Adrenal gland (tissue), 9 donors: ENCODE measurements at regions not wholly inside any gene's neighbourhood (a gene's known extent, or its start where the extent isn't known, plus 50 kb on each side); places are given as distances from the start of the nearest gene placed in this dataset.
A peak's percentile ranks its signal among the peaks of the same experiment; 100 is the strongest.

Experiments
- DNase-seq, 7 donors: peaks; one replicate each; pipeline ENCODE4 v3.0.0-alpha.2; 2019 to 2020
- H3K27ac ChIP-seq, 5 donors: fragments of 200-600 bp; sonication (generic) in 4 of 5; 1 replicate in 3 of 5; 2 replicates in 2 of 5; pipeline versions ENCODE4 v1.5.1 to v1.8.0; 2016 to 2020; ENCODE audit warnings: mild to moderate bottlenecking in 1 of 5
- H3K27me3 ChIP-seq: fragments of 200-600 bp; 2 replicates; pipeline ENCODE4 v1.8.0; 2021
- H3K36me3 ChIP-seq, 2 donors: fragments of 200-600 bp; replicated peaks in 1 of 2; 1 replicate in 1 of 2; 2 replicates in 1 of 2; pipeline versions ENCODE4 v1.5.1 to v1.8.0; 2018 to 2022
- H3K4me1 ChIP-seq, 2 donors: fragments of 200-600 bp; replicated peaks in 1 of 2; 1 replicate in 1 of 2; 2 replicates in 1 of 2; pipeline versions ENCODE4 v1.5.1 to v1.8.0; 2018 to 2021
- H3K4me3 ChIP-seq, 4 donors: fragments of 200-600 bp; sonication (generic) in 3 of 4; one replicate each; pipeline ENCODE4 v1.5.1; 2016 to 2018
- H3K9me3 ChIP-seq, 3 donors: fragments of 200-600 bp; sonication (generic) in 1 of 3; replicated peaks in 1 of 3; 1 replicate in 2 of 3; 2 replicates in 1 of 3; pipeline versions ENCODE4 v1.5.1 to v1.8.0; 2016 to 2021
- CTCF ChIP-seq, 6 experiments: fragments of 450-650 bp in 4 of 6; fragments of 200-600 bp in 2 of 6; sonication (generic) in 1 of 6; IDR thresholded peaks; 1 replicate in 5 of 6; 2 replicates in 1 of 6; pipeline versions ENCODE4 v1.5.1 to v1.8.0; 2016 to 2021; ENCODE audit warnings: antibody characterized with exemption in 6 of 6, mild to moderate bottlenecking in 2 of 6, moderate library complexity in 1 of 6
- POLR2A ChIP-seq, 2 donors: fragments of 450-650 bp; IDR thresholded peaks; one replicate each; pipeline ENCODE4 v1.6.1; 2017; ENCODE audit warnings: antibody characterized with exemption in 2 of 2, mild to moderate bottlenecking in 2 of 2, moderate library complexity in 1 of 2
- WGBS, 4 donors: extraction: QIAGEN DNeasy Blood & Tissue Kit in 2 of 4; methylation state at CpG; one replicate each; pipeline versions ENCODE4 v1.1.5 to v1.1.7; 2013 to 2017; 5-methylcytosine and 5-hydroxymethylcytosine counted together
- intact Hi-C, 2 donors: fragments of 100-400 bp; cut with DNase I; formaldehyde crosslinking; loops; one replicate each; pipeline versions ENCODE4 v1.14.1 to v1.15.0; 2022 to 2023
- donor health status: healthy with polysubstance abuse.
- donor health status: Bipolar disorder and iron deficiency.
- donor health status: DM: yes; HTN: yes; CAD: no.
- donor health status: DM: no; HTN: no; CAD: no.
- donor health status: DM: no; HTN: no; CAD: no.

- no peaks in the 10 kb centered on the region for H3K9me3 ChIP-seq
- H3K4me3 ChIP-seq = no peak overlapping the region
- H3K27ac ChIP-seq = no peak overlapping the region
- TF ChIP-seq POLR2A (IDR thresholded peaks at IDR 0.05) (no peak), CTCF (IDR thresholded peaks at IDR 0.05) (no peak)
- peaks cover 4% of the 10 kb centered on the region for H3K27me3 ChIP-seq
- H3K4me1 ChIP-seq = no peaks in the 10 kb centered on the region
- WGBS, 4 donors = 46 to 57% (median 49%) methylated on average over 19 to 21 of the region's 21 CpGs
- H3K36me3 ChIP-seq = no peaks in the 10 kb centered on the region
- DNase-seq = peak in 1 of 7 donors; percentile 21
- intact Hi-C loops = no loop called here
Observed at GRCh38 chr10:100612601-100613595, 77.2 kb downstream of the HIF1AN start.

- 64 to 71% (median 69%) methylated on average over 8 of the region's 8 CpGs for WGBS, 4 donors
- H3K27ac ChIP-seq = no peak overlapping the region
- H3K27me3 ChIP-seq = peaks cover 8% of the 10 kb centered on the region
- intact Hi-C loops = no loop called here
- H3K4me3 ChIP-seq = no peak overlapping the region
- no peaks in the 10 kb centered on the region for H3K4me1 ChIP-seq
- H3K36me3 ChIP-seq = no peaks in the 10 kb centered on the region
- DNase-seq = no peak
- no peak for TF ChIP-seq CTCF (IDR thresholded peaks at IDR 0.05)
- TF ChIP-seq POLR2A (IDR thresholded peaks at IDR 0.05) = no peak
- H3K9me3 ChIP-seq = no peaks in the 10 kb centered on the region
Observed at GRCh38 chr10:100613846-100614245, 78.1 kb downstream of the HIF1AN start.

GRCh38 chr10:100614429-100615095 is 78.8 kb downstream of the HIF1AN start:
- intact Hi-C loops = no loop called here
- WGBS, 4 donors = 68 to 74% (median 72%) methylated on average over 6 to 11 of the region's 11 CpGs
- no peaks in the 10 kb centered on the region for H3K4me1 ChIP-seq
- no peak for TF ChIP-seq POLR2A (IDR thresholded peaks at IDR 0.05)
- no peaks in the 10 kb centered on the region for H3K36me3 ChIP-seq
- H3K4me3 ChIP-seq = no peak overlapping the region
- no peaks in the 10 kb centered on the region for H3K9me3 ChIP-seq
- peaks cover 8% of the 10 kb centered on the region for H3K27me3 ChIP-seq
- H3K27ac ChIP-seq = no peak overlapping the region
- peak in 1 of 7 donors; percentile 2 for DNase-seq

DNA sequence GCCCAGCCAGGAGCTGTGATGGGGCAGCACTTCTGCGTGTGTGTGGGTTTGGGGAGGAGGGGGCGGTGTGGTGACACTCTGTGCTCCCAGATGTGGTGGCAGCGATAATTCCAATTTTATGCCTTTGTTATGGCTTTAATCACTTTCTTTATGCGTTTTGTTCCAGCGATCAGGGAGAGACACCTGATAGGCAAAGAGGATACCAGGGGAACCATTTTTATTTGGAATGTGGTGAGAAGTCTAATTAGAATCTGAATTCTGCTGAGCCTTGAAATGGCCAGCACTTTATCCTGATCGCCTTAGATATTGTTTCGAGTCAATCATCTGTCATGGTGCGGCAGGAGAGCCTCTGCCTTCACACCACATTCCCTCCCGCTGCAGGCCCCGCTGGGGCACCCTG is 79.5 kb downstream of the HIF1AN start:
- no peak for TF ChIP-seq CTCF (IDR thresholded peaks at IDR 0.05)
- no peak for TF ChIP-seq POLR2A (IDR thresholded peaks at IDR 0.05)
- H3K27ac ChIP-seq = no peak overlapping the region
- no peaks in the 10 kb centered on the region for H3K4me1 ChIP-seq
- H3K27me3 ChIP-seq = peaks cover 8% of the 10 kb centered on the region
- no peaks in the 10 kb centered on the region for H3K9me3 ChIP-seq
- no peaks in the 10 kb centered on the region for H3K36me3 ChIP-seq
- intact Hi-C loops = no loop called here
- 67 to 85% (median 81%) methylated on average over 8 to 10 of the region's 10 CpGs for WGBS, 4 donors
- DNase-seq = no peak
- H3K4me3 ChIP-seq = no peak overlapping the region
